Fibroblast of mammary gland (primary cell): ENCODE measurements at regions not wholly inside any gene's neighbourhood (a gene's known extent, or its start where the extent isn't known, plus 50 kb on each side); places are given as distances from the start of the nearest gene placed in this dataset.

ENCODE experiments used
- DNase-seq: peaks from one replicate; pipeline ENCODE4 v3.0.0-alpha.2; 2010; ENCODE audit warnings: low read depth
- H3K4me3 ChIP-seq: 2 replicates; pipeline ENCODE4 v1.5.1; 2011; ENCODE audit warnings: low read depth, mild to moderate bottlenecking, low read length, moderate library complexity; ENCODE audit not compliant: control insufficient read depth
- CTCF ChIP-seq: conservative IDR thresholded peaks from 2 replicates; pipeline ENCODE4 v1.5.1; 2011; ENCODE audit warnings: low read depth, low read length, inconsistent platforms; ENCODE audit not compliant: control insufficient read depth, insufficient read depth

GRCh38 chr5:17430241-17430640 lies 67.8 kb upstream of the TAF11L2 start:
- no peak for DNase-seq
- H3K4me3 ChIP-seq = no peak overlapping the region
- TF ChIP-seq CTCF = no peak

GRCh38 chr5:17431272-17432050 lies 66.6 kb upstream of the TAF11L2 start:
- no peak overlapping the region for H3K4me3 ChIP-seq
- DNase-seq = no peak
- no peak for TF ChIP-seq CTCF

- no peak for DNase-seq
- no peak overlapping the region for H3K4me3 ChIP-seq
- TF ChIP-seq CTCF = no peak
Observed at GRCh38 chr5:17432569-17432968, 65.5 kb upstream of the TAF11L2 start.

DNA sequence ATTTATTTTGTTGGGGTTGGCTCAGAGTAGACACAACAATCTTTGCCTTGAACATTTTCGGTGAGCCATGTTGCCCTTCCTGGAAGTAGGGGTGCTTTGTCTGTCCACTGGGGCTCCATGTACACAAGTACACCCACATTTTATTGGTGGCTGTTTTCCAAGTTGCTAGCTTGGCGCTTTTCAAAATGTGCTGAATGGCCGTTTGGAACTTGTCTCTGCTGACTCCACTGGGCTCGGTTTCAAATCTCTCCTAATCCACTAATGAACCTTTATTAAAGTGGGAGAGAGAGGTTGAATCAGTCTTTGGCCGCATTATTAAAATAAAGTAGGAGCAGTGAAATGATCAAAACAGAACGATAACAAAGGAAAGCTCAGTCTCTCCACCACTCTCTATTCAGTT lies 64.6 kb upstream of the TAF11L2 start:
- no peak for TF ChIP-seq CTCF
- no peak for DNase-seq

GRCh38 chr5:17434982-17435381 lies 63.0 kb upstream of the TAF11L2 start:
- no peak for TF ChIP-seq CTCF
- no peak overlapping the region for H3K4me3 ChIP-seq
- DNase-seq = no peak

More for the DNA sequence above, 64.6 kb upstream of the TAF11L2 start:
- no peak overlapping the region for H3K4me3 ChIP-seq

GRCh38 chr5:17436350-17436749 lies 61.7 kb upstream of the TAF11L2 start:
- H3K4me3 ChIP-seq = no peak overlapping the region
- TF ChIP-seq CTCF = no peak
- DNase-seq = no peak

- no peak overlapping the region for H3K4me3 ChIP-seq
- TF ChIP-seq CTCF = no peak
- DNase-seq = no peak
Observed at GRCh38 chr5:17436761-17437221, 61.2 kb upstream of the TAF11L2 start.
